ENCODE measurements at regions not wholly inside any gene's neighbourhood (a gene's known extent, or its start where the extent isn't known, plus 50 kb on each side); places are given as distances from the start of the nearest gene placed in this dataset.

- TF ChIP-seq CTCF (IDR thresholded peaks at IDR 0.05 in 2 of 3, conservative IDR thresholded peaks at IDR 0.05 in 1 of 3; ENCODE audit: insufficient read depth in 2 of 3, low read depth in 1 of 3, low read length in 3 of 3): no peak
- no peak for TF ChIP-seq FOXM1 (IDR thresholded peaks at IDR 0.05; ENCODE audit: low read depth)
- TF ChIP-seq FOXM1 (CRISPR knock-in tag; IDR thresholded peaks at IDR 0.05; ENCODE audit: low read depth): no peak
- no peak for TF ChIP-seq ZZZ3 (IDR thresholded peaks at IDR 0.05)
- no peak for TF ChIP-seq CBFB (CRISPR knock-in tag; IDR thresholded peaks at IDR 0.05)
- TF ChIP-seq TBP (optimal IDR thresholded peaks at IDR 0.05; ENCODE audit: low read depth, low read length): no peak
- TF ChIP-seq MYC (IDR thresholded peaks at IDR 0.05; ENCODE audit: low read depth, low read length): no peak
- TF ChIP-seq MYC (CRISPR knock-in tag; IDR thresholded peaks at IDR 0.05; ENCODE audit: borderline replicate concordance, low read depth): no peak
- no peak for TF ChIP-seq ZNF121 (CRISPR knock-in tag; conservative IDR thresholded peaks at IDR 0.05)
- TF ChIP-seq RCOR1 (IDR thresholded peaks at IDR 0.05; ENCODE audit: borderline replicate concordance in 1 of 2, low read depth in 2 of 2, low read length in 2 of 2): no peak
- no peak for TF ChIP-seq COPS2 (conservative IDR thresholded peaks at IDR 0.05)
- TF ChIP-seq POLR2A (conservative IDR thresholded peaks at IDR 0.05): no peak
Observed at GRCh38 chr2:196452758-196453157, 186.8 kb upstream of the CCDC150 start.
